ENCODE measurements at regions not wholly inside any gene's neighbourhood (a gene's known extent, or its start where the extent isn't known, plus 50 kb on each side); places are given as distances from the start of the nearest gene placed in this dataset.
"Not testable (repeated sequence)": the region's sequence is repeated elsewhere in the genome, so short reads cannot be mapped to it uniquely, and the experiment has no call there.

DNA sequence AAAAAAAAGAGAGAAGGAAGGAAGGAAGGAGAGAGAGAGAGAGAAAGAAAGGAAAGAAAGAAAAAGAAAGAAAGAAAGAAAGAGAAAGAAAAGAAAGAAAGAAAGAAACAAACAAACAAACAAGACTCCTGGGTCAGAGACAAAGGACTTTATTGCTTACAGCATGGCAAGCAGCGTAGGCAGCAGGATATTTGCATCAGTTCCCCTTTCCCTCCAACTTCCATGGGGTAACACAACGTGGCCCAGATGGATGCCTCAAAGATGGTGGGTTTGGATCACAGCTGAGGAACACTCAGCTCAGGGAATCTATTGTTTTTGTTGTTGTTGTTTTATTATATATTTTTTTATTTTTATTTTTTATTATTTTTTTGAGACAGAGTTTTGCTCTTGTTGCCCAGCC, 128.5 kb upstream of the VKORC1L1 start:
- DNase-seq (ENCODE audit: low spot score in 2 of 2): no peak
- Histone ChIP-seq H3K4me3 (no peak overlapping the region), H3K36me3 (no peaks in the 10 kb centered on the region), H3K27ac (no peak overlapping the region), H3K9me3 (no peaks in the 10 kb centered on the region), H3K4me1 (no peaks in the 10 kb centered on the region), H3K27me3 (no peaks in the 10 kb centered on the region)
- TF ChIP-seq POLR2A (IDR thresholded peaks at IDR 0.05) (no peak), POLR2AphosphoS5 (IDR thresholded peaks at IDR 0.05) (no peak)
- TF ChIP-seq, protein P1, sequence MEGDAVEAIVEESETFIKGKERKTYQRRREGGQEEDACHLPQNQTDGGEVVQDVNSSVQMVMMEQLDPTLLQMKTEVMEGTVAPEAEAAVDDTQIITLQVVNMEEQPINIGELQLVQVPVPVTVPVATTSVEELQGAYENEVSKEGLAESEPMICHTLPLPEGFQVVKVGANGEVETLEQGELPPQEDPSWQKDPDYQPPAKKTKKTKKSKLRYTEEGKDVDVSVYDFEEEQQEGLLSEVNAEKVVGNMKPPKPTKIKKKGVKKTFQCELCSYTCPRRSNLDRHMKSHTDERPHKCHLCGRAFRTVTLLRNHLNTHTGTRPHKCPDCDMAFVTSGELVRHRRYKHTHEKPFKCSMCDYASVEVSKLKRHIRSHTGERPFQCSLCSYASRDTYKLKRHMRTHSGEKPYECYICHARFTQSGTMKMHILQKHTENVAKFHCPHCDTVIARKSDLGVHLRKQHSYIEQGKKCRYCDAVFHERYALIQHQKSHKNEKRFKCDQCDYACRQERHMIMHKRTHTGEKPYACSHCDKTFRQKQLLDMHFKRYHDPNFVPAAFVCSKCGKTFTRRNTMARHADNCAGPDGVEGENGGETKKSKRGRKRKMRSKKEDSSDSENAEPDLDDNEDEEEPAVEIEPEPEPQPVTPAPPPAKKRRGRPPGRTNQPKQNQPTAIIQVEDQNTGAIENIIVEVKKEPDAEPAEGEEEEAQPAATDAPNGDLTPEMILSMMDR (IDR thresholded peaks at IDR 0.05): no peak
- intact Hi-C loops (cut with DNase I; ENCODE audit: low total_unique reads): no loop called here

DNA sequence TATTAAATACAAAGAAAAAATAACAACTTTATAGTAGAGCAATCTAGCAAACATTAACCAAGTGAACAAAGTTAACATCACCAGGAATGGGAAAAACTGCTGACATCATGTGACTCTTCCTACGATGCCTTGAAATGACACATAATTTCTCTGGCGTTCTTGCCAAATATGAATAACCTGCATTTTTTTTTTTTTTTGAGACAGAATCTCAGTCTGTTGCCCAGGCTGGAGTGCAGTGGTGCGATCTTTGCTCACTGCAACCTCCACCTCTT, 126.5 kb upstream of the VKORC1L1 start:
- intact Hi-C loops (cut with DNase I; ENCODE audit: low total_unique reads): no loop called here
- Histone ChIP-seq H3K27ac (no peak overlapping the region), H3K36me3 (no peaks in the 10 kb centered on the region)

DNA sequence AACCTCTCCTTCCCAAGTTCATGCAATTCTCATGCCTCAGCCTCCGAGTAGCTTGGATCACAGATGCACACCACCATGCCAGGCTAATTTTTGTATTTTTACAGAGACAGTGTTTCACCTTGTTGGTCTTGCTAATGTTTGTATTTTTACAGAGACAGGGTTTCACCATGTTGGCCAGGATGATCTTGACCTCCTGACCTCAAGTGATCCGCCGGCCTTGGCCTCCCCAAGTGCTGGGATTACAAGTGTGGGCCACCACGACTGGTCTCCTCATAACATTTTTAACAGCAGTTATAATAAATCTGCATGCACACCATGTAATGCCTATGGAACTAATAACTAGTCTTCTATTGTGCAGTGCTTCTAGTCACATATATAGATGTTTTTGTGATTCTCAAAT, 123.8 kb upstream of the VKORC1L1 start:
- no peaks in the 10 kb centered on the region for H3K9me3 ChIP-seq
- H3K4me3 ChIP-seq: no peak overlapping the region
- no peaks in the 10 kb centered on the region for H3K36me3 ChIP-seq
- H3K4me1 ChIP-seq: no peaks in the 10 kb centered on the region
- TF ChIP-seq POLR2AphosphoS5 (IDR thresholded peaks at IDR 0.05) (no peak), POLR2A (IDR thresholded peaks at IDR 0.05) (no peak)
- TF ChIP-seq, protein P1 (IDR thresholded peaks at IDR 0.05): no peak
- H3K27ac ChIP-seq: no peak overlapping the region
- intact Hi-C loops (cut with DNase I; ENCODE audit: low total_unique reads): no loop called here
- DNase-seq (ENCODE audit: low spot score in 2 of 2): no peak
- no peaks in the 10 kb centered on the region for H3K27me3 ChIP-seq

More for the DNA sequence above, 126.5 kb upstream of the VKORC1L1 start:
- Histone ChIP-seq H3K27me3 (no peaks in the 10 kb centered on the region), H3K4me1 (no peaks in the 10 kb centered on the region), H3K4me3 (no peak overlapping the region), H3K9me3 (no peaks in the 10 kb centered on the region)
- no peak for DNase-seq (ENCODE audit: low spot score in 2 of 2)
- no peak for TF ChIP-seq POLR2A (IDR thresholded peaks at IDR 0.05)
- TF ChIP-seq POLR2AphosphoS5 (IDR thresholded peaks at IDR 0.05): no peak
- TF ChIP-seq, protein P1 (IDR thresholded peaks at IDR 0.05): no peak

DNA sequence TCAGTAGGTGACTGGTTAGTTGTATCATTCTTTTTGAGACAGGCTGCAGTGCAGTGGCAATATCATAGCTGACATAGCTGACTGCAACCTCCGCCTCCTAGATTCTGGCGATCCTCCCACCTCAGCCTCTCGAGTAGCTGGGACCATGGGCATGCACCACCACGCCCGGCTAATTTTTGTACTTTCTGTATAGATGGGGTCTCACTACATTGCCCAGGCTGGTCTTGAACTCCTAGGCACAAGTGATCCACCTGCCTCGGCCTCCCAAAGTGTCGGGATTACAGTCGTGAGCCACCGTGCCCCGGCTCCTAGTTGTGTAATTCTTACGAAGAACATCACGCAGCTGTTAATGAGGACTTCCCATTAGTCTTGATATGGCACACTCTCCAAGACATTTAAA, 123.4 kb upstream of the VKORC1L1 start:
- Histone ChIP-seq H3K9me3 (no peaks in the 10 kb centered on the region), H3K4me1 (no peaks in the 10 kb centered on the region), H3K27ac (no peak overlapping the region), H3K27me3 (no peaks in the 10 kb centered on the region), H3K4me3 (no peak overlapping the region), H3K36me3 (no peaks in the 10 kb centered on the region)
- TF ChIP-seq POLR2AphosphoS5 (IDR thresholded peaks at IDR 0.05): no peak
- TF ChIP-seq POLR2A (IDR thresholded peaks at IDR 0.05): no peak
- TF ChIP-seq, protein P1 (IDR thresholded peaks at IDR 0.05): no peak
- DNase-seq (ENCODE audit: low spot score in 2 of 2): no peak
- intact Hi-C loops (cut with DNase I; ENCODE audit: low total_unique reads): no loop called here

DNA sequence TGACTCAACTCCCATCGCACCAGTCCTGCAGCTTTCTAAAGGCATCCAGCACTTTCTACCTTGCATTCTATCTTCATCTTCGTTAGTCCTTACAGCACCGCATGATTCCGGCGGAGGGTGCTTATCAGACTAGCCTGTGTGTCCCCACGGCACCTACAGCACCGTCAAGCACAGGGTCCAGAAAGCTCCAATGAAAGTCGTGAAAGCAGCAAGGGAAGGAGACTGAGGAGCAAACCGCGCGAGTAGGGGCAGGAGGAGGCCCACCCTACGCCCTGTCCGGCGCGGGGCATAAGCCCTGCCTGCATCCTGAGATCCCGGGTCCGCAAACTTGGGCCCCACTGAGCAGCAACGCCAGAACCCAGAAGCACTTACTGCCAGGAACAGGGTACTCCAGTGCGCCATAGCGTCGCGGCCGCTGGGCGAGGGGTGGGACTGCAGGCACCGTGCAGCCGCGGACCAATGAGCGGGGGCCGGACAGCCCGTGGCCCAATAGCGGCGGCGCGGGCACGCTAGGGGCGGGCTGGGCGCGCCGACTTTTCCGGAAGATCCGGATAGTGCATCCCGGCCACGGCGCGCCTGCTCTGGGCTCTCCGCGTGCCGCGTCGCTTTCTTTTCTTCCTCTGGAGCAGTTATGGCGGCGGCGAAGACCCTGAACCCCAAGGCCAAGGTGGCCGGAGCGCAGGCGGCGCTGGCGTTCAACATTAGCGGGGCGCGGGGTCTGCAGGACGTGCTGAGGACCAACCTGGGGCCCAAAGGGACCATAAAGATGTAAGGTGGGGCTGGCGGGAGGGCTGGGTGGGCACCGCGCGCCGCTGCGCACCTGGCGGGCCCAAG, 122.1 kb upstream of the VKORC1L1 start:
- TF ChIP-seq, protein P1 (IDR thresholded peaks at IDR 0.05): peak in 1 of 3 donors; percentile 35
- peak; percentile 7 to 66 (median 64) for TF ChIP-seq POLR2AphosphoS5 (IDR thresholded peaks at IDR 0.05)
- no peak for TF ChIP-seq POLR2A (IDR thresholded peaks at IDR 0.05)
- peak; percentile 85 to 90 for DNase-seq (ENCODE audit: low spot score in 2 of 2)
- intact Hi-C loops (cut with DNase I; ENCODE audit: low total_unique reads): no loop called here
- no peaks in the 10 kb centered on the region for H3K27me3 ChIP-seq
- peak overlapping the region; percentile 77 to 98 (median 93) for H3K4me3 ChIP-seq
- H3K4me1 ChIP-seq: no peaks in the 10 kb centered on the region
- H3K36me3 ChIP-seq: no peaks in the 10 kb centered on the region
- H3K27ac ChIP-seq: peak overlapping the region; percentile 89 to 92
- no peaks in the 10 kb centered on the region for H3K9me3 ChIP-seq

DNA sequence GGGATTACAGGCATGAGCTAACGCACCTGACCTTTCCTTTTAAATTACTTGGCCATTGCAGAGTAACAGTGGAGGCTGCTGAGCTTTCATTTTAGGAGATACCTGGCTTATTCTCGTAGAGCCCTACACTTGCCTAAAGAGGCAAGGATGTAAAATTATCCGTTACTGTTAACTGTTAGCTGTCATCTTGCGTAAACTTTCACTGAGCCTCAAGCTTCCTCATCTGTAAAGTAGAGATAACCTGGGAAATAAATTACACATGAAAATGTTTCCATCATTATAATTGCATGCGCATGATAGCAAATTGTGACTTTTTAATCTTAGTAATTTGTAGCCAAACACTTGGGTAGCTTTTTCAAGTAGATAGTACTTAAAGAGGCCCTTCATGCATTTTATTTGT, 118.8 kb upstream of the VKORC1L1 start:
- H3K27me3 ChIP-seq; H3K4me1 ChIP-seq; intact Hi-C loops (cut with DNase I; ENCODE audit: low total_unique reads); H3K36me3 ChIP-seq; H3K9me3 ChIP-seq; H3K27ac ChIP-seq; DNase-seq (ENCODE audit: low spot score in 2 of 2); H3K4me3 ChIP-seq: not testable (repeated sequence)

DNA sequence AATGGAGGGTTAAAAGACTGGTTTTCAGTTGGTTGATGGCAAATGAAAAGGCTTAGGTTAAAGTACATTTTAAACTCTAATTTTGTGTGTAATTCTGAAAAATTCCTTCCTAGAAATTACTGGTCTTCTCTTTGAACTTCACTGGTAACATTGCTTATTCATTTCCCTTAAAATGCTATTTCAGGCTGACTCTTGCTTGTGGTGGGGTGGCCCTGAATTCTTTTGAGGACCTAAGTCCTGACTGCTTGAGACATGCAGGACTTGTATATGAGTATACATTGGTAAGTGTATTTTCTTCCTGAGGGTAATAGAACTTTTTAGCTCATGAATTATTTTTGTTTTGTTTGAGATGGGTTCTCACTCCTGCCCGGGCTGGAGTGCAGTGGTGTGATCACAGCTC, 113.9 kb upstream of the VKORC1L1 start:
- H3K27me3 ChIP-seq; intact Hi-C loops (cut with DNase I; ENCODE audit: low total_unique reads); H3K4me3 ChIP-seq; H3K36me3 ChIP-seq; H3K27ac ChIP-seq; DNase-seq (ENCODE audit: low spot score in 2 of 2); H3K9me3 ChIP-seq; H3K4me1 ChIP-seq: not testable (repeated sequence)

DNA sequence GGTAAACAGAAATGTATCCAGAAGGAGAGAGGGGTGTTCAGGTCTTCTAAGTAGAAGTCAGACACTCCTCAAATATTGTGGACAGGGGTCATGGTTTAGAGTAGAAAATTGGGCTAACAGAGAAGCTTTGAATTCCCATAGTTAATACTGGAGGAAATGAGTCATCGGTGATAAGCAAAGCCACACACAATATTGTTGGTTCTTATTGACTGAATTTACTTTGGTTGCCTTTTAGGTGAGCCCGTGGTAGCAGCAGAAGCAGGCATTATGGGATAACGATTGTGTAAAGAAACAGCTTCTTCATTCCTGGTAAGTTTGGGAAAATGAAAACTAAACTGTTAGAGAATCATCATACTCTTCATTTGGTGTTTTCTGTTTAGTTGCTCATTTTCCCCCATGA, 110.2 kb upstream of the VKORC1L1 start:
- DNase-seq (ENCODE audit: low spot score in 2 of 2); H3K36me3 ChIP-seq; H3K27ac ChIP-seq; H3K4me1 ChIP-seq; H3K4me3 ChIP-seq; H3K27me3 ChIP-seq; intact Hi-C loops (cut with DNase I; ENCODE audit: low total_unique reads); H3K9me3 ChIP-seq: not testable (repeated sequence)

All from breast epithelium (tissue), 4 donors.